OCI-LY7 (cell line): ENCODE measurements at regions not wholly inside any gene's neighbourhood (a gene's known extent, or its start where the extent isn't known, plus 50 kb on each side); places are given as distances from the start of the nearest gene placed in this dataset.

Experiments
- EZH2phosphoT487 ChIP-seq: fragments of 200-600 bp; sonication (generic); IDR thresholded peaks from 2 replicates; pipeline ENCODE4 v1.6.1; 2018; ENCODE audit warnings: low read depth, borderline replicate concordance, mild to moderate bottlenecking, mixed run types, antibody characterized with exemption, low read length, moderate library complexity, mixed read lengths
- TF ChIP-seq, protein P1 (sequence below): fragments of 200-600 bp; sonication (generic); conservative IDR thresholded peaks from 2 replicates; pipeline ENCODE4 v1.5.1; 2014; ENCODE audit warnings: mild to moderate bottlenecking, antibody characterized with exemption, low read length, moderate library complexity, mixed read lengths

- TF ChIP-seq, protein P1, sequence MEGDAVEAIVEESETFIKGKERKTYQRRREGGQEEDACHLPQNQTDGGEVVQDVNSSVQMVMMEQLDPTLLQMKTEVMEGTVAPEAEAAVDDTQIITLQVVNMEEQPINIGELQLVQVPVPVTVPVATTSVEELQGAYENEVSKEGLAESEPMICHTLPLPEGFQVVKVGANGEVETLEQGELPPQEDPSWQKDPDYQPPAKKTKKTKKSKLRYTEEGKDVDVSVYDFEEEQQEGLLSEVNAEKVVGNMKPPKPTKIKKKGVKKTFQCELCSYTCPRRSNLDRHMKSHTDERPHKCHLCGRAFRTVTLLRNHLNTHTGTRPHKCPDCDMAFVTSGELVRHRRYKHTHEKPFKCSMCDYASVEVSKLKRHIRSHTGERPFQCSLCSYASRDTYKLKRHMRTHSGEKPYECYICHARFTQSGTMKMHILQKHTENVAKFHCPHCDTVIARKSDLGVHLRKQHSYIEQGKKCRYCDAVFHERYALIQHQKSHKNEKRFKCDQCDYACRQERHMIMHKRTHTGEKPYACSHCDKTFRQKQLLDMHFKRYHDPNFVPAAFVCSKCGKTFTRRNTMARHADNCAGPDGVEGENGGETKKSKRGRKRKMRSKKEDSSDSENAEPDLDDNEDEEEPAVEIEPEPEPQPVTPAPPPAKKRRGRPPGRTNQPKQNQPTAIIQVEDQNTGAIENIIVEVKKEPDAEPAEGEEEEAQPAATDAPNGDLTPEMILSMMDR = peak; percentile 92
- no peak for TF ChIP-seq EZH2phosphoT487
These were observed 163.4 kb upstream of the CIBAR2 start for GRCh38 chr16:85275533-85276249.
